HG02610 (cell line): ENCODE measurements at regions not wholly inside any gene's neighbourhood (a gene's known extent, or its start where the extent isn't known, plus 50 kb on each side); places are given as distances from the start of the nearest gene placed in this dataset.
A peak's percentile ranks its signal among the peaks of the same experiment; 100 is the strongest.
"Not testable (repeated sequence)": the region's sequence is repeated elsewhere in the genome, so short reads cannot be mapped to it uniquely, and the experiment has no call there.

ENCODE experiments used
- ATAC-seq: cut with Tn5 transposase; IDR thresholded peaks from one replicate; pipeline ENCODE4 v1.9.1; 2021; ENCODE audit warnings: mild to moderate bottlenecking, moderate library complexity; ENCODE audit not compliant: unreplicated experiment

- no peak for ATAC-seq
These were observed 208.7 kb downstream of the LMX1A start for GRCh38 chr1:165147799-165148198.

- ATAC-seq: peak; percentile 72
These were observed 211.6 kb downstream of the LMX1A start for GRCh38 chr1:165144757-165145397.

DNA sequence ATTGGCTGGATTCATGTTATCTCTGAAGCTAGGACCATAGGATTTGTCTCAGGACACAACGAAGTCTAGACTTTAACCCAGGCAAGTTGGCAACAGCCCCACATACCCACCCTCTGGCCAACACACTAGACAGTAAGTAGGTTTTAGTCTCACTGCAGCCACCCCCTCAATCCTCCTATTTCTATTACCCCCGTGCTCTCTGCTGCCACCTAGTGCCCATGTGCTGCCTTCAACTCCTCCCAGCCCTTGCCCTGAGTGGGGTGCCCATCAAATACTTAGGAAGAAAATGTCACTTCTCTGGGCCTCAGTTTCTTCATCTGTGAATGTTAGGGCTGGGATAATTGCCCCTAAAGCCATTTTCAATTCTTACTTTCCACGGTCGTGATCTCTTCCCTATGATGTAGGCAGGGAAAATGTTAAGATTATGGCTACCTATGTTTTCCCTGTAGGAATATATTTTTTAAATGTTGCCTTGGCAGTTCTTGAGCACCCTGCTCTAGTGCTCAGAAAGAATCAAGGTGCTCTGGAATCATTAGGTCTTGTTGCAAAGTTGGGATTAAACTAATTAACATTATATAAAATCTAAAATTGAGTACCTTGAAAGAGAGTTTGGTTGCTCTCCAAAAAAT lies 213.0 kb downstream of the LMX1A start:
- ATAC-seq: no peak

DNA sequence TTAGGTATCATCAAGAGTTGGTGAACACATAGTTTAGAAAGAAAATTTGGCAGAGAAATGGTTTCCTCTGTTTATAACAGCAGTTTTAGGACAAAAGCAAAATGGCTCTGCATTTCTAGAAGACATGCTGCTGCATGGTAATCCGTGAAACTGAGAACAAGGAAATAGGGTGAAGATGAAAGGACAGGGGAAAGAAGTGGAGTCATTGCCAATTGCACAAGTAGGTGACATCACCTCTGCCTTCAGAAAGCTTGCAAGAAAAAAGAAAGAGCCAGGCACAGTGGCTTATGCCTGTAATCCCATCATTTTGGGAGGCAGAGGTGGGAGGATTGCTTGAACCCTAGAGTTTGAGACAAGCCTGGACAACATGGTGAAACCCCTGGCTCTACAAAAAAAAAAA lies 217.6 kb downstream of the LMX1A start:
- ATAC-seq: no peak

GRCh38 chr1:165137551-165138316 lies 218.8 kb downstream of the LMX1A start:
- no peak for ATAC-seq

- ATAC-seq: no peak
These were observed 222.1 kb downstream of the LMX1A start for GRCh38 chr1:165134431-165134830.

DNA sequence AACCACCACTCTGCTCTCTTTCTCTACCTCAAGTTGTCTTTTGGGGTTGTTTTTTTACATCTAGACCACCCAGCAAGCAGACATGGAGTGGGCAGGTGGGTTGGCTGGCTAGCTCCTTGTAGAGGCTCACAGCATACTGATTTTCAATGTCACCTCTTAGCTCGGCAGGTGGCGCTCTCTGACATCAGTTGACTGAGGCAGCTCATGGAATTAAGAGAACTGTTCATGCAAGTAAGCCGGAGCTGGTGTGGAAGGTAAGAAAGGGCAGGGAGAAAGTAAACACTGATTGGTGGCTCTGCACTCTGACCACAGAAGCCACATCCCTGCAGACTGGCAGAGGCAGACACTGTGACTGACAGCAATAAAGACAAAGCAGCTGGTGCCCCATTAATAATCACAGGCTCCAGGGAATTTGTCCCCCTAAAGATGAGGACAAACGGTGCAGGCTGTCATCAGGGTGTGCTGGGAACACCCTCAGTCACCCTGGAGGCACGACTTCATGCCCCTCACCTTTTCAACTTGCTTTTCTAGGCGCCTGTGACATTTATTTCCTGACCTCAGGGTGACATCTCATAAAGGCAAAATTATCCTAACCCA lies 226.8 kb downstream of the LMX1A start:
- peak; percentile 66 for ATAC-seq

DNA sequence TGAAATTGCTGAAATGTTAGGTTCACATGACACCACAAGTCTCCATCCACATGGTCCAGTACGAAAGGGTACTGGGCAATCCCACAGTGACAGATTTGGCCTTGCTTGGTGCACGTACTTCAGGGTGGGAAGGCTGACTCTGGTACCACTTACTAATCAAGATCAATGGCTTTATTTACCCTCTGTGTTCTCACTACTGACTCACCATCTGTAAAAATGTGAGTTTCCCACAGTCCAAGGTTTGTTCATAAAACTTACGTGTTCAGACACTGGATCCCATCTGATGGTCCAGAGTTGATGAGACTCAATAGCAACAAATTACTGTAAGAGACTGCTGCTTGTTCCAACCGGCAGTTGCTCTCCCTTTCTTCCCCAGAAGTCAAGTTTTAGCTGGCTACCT lies 231.7 kb downstream of the LMX1A start:
- ATAC-seq: no peak

DNA sequence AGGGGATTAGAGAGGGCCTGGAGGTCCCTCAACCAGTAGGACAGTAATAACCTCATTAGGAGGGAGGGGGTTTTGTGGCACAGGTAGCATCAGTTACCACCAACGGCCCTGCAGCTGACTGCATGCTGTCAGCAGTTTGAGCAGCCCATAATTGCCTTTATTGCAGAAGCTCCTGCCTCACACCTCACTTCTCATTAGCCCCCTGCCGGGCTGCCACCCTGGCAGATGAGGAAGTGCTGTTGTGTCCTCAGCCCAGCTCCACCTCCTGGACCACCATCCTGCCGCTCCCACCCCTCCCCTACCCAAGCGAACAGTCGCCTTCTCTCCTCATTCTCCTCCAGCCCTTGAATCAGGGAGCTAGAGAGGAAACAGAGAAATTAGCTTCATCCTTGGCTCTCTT lies 237.4 kb downstream of the LMX1A start:
- no peak for ATAC-seq

- no peak for ATAC-seq
These were observed 239.0 kb downstream of the LMX1A start for GRCh38 chr1:165117482-165117881.

DNA sequence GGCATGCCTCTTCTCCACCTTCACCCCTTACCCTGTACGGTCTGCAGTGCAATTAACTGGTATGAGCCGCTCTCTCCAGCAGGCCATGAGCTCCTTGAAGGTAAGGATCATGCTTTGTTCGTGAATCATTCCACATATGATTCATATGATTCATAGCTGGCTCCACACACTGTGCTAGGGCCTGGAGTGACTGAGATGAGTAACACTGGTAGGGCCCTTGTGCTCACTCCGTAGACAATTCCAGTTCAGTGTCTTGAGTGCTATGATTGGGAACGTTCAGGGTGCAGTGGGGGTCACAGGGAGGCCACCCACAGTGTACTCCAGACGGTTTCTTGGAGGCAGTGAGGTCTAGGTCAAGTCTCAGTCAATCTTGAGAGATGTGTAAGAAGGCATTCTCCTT lies 239.8 kb downstream of the LMX1A start:
- no peak for ATAC-seq

DNA sequence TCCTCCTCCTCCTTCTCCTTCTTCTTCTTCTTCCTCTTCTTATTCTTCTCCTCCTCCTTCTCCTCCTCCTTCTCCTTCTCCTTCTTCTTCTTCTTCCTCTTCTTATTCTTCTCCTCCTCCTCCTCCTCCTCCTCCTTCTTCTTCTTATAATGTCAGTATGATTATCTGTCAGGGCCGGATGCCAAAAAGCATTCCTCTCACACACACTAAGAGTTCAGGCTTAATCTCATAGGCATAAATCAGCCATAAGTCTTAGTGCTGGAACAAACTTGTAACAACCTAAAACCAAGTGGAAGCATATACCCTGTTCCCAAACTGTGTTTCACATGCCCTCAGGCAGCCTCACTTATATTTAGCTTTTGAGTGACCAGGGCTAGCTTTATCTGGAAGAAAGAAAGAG lies 240.3 kb downstream of the LMX1A start:
- ATAC-seq: no peak

GRCh38 chr1:165114889-165115285 lies 241.6 kb downstream of the LMX1A start:
- ATAC-seq: no peak

DNA sequence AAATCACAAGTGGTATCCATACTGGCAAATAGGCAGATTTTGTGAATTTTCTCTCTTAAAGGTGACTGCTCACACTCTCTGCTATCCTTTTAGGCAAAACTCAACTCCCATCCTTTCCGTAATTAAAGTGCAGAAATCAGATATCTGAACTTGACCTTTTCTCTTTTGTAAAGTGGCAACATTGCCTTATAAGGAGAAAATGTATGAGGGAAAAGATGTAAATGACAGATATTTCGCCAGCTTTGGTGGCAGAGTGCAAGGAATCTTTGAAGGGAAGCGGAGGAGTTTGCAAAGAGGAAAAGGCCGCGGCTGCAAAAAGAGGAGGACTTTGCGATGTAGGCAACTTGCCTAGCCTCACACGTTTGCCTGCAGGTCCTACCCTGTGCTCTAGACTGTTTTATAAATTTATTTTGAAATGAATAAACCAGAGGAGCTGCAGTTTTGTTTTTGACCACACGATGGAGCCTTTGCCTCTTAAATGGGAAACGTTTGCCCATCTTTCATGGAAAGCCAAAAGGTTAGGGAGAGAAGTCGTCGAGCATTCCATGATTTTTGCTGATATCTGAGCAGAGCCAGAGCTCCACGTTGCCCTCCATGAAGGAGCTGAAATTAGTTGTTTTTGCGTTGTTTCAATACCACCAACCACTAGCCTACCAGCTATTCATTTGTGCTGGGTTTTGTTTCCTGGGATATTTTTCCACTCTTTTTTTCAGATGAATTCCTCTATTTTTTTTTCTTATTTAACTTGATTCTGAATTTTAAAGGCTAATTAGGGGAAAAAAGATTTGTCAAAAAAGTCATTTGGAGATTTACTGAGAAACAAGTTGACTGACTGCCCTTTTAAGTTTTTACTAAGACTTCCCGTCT lies 242.3 kb downstream of the LMX1A start:
- no peak for ATAC-seq

DNA sequence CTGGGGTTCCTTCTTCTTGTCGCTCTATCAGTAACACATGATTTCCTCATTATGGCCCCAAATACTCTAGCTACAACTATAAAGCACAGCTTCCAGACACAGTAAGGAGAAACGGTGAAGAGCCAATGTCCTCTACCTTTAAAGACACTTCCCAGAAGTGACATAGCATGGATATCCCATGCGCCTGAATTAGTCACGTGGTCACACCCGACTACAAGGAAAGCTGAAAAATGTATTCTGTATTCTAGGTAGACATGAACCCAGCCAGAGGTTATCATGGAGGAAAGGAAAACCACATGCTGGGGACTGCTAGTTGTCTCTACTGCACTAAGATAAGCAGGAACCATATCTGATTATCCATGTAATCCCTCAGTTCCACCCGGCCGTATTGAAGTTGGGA lies 244.3 kb downstream of the LMX1A start:
- ATAC-seq: no peak

GRCh38 chr1:165109013-165109412 lies 247.5 kb downstream of the LMX1A start:
- ATAC-seq: no peak

DNA sequence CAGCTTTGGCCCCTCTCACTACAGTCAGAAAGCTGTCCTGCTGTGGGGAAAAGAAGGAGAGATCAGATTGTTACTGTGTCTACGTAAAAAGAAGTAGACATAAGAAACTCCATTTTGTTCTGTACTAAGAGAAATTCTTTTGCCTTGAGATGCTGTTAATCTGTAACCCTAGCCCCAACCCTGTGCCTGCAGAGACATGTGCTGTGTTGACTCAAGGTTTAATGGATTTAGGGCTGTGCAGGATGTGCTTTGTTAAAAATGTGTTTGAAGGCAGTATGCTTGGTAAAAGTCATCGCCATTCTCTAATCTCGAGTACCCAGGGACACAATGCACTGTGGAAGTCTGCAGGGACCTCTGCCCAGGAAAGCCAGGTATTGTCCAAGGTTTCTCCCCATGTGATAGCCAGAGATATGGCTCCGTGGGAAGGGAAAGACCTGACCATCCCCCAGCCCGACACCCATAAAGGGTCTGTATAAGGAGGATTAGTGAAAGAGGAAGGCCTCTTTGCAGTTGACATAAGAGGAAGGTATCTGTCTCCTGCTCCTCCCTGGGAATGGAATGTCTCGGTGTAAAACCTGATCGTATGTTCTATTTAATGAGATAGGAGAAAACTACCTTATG lies 263.9 kb downstream of the LMX1A start:
- not testable (repeated sequence) for ATAC-seq

DNA sequence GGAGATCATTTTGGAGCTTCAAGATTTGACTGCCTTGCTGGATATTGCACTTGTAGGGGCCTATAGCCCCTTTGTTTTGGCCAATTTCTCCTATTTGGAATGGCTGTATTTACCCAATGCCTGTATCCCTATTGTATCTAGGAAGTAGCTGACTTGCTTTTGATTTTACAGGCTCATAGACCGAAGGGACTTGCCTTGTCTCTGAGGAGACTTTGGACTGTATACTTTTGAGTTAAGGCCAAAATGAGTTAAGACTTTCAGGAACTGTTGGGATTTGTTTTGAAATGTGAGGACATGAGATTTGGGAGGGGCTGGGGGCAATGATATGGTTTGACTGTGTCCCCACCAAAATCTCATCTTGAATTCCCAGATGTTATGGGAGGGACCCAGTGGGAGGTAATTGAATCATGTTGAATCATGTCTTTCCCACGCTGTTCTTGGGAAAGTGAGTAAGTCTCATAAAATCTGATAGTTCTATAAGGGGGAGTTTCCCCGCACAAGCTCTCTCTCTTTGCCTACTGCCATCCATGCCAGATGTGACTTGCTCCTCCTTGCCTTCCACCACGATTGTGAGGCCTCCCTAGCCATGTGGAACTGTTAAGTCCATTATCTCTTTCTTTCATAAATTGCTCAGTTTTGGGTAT lies 276.1 kb downstream of the LMX1A start:
- ATAC-seq: no peak

DNA sequence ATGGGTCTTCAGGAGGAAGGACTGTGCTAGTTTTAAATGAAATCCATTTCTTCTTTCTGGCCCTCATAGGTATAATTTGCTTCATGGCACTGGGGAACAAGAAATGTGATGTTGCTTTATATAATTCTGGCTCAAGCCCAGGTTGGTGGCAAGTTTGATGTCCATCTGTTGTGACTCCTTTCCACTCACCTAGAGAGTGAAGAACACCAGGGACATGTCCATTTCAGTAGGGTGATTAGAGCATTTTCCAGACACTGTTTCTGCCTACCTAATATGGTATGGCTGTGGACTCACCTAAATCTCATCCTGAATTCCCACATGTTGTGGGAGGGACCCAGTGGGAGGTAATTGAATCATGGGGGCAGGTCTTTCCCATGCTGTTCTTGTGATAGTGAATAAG lies 278.1 kb downstream of the LMX1A start:
- no peak for ATAC-seq
